A673 (cell line): ENCODE measurements at regions not wholly inside any gene's neighbourhood (a gene's known extent, or its start where the extent isn't known, plus 50 kb on each side); places are given as distances from the start of the nearest gene placed in this dataset.

Experiments
- BruUV-seq: library from RNA; stranded (reverse); fragments of 400-500 nt; replicated peaks from 2 replicates; lab custom pipeline; 2021; lab: Mats Ljungman, UMichigan
- CTCF ChIA-PET: fragments of 300-600 bp; sonication (Branson Sonifier 250); formaldehyde crosslinking; loops from one replicate; lab custom pipeline; 2022; ENCODE audit warnings: antibody characterized with exemption; lab: Charles Lee
- POLR2A ChIA-PET: fragments of 300-600 bp; sonication (Branson Sonifier 250); formaldehyde crosslinking; loops from one replicate; lab custom pipeline; 2022; ENCODE audit warnings: antibody characterized with exemption; ENCODE audit not compliant: low non-redundant PET; lab: Charles Lee
- DNase-seq: peaks from one replicate; pipeline ENCODE4 v3.0.0-alpha.2; 2015; ENCODE audit warnings: low spot score
- H3K27ac ChIP-seq: fragments of 200-600 bp; sonication (generic); 2 replicates; pipeline ENCODE4 v1.5.1; 2016; ENCODE audit warnings: mixed run types, low read depth, mild to moderate bottlenecking, mixed read lengths, antibody characterized with exemption, low read length; ENCODE audit not compliant: poor library complexity, severe bottlenecking
- H3K27me3 ChIP-seq: fragments of 200-600 bp; sonication (generic); replicated peaks from 2 replicates; pipeline ENCODE4 v1.6.1; 2017; ENCODE audit warnings: mixed run types, low read depth, mild to moderate bottlenecking, mixed read lengths, antibody characterized with exemption, low read length; ENCODE audit not compliant: insufficient read depth, poor library complexity
- H3K36me3 ChIP-seq: fragments of 200-600 bp; sonication (generic); 2 replicates; pipeline ENCODE4 v1.6.1; 2016; ENCODE audit warnings: mixed run types, mild to moderate bottlenecking, mixed read lengths, antibody characterized with exemption, low read length; ENCODE audit not compliant: insufficient read depth, poor library complexity, severe bottlenecking
- H3K4me1 ChIP-seq: fragments of 200-600 bp; sonication (generic); 2 replicates; pipeline ENCODE4 v1.6.1; 2017; ENCODE audit warnings: mixed run types, mild to moderate bottlenecking, mixed read lengths, antibody characterized with exemption, low read length; ENCODE audit not compliant: insufficient read depth, poor library complexity, severe bottlenecking
- H3K4me3 ChIP-seq: fragments of 200-600 bp; sonication (generic); 2 replicates; pipeline ENCODE4 v1.5.1; 2016; ENCODE audit warnings: low read depth, mixed run types, mild to moderate bottlenecking, mixed read lengths, low read length; ENCODE audit not compliant: poor library complexity, severe bottlenecking
- H3K9me3 ChIP-seq: fragments of 200-600 bp; sonication (generic); 2 replicates; pipeline ENCODE4 v1.6.1; 2016; ENCODE audit warnings: mixed run types, low read depth, mild to moderate bottlenecking, mixed read lengths, antibody characterized with exemption, low read length; ENCODE audit not compliant: poor library complexity, severe bottlenecking
- EZH2 ChIP-seq: fragments of 200-600 bp; sonication (generic); IDR thresholded peaks from 2 replicates; pipeline ENCODE4 v1.6.1; 2017; ENCODE audit warnings: borderline replicate concordance, low read depth, mild to moderate bottlenecking, mixed read lengths, antibody characterized with exemption, low read length; ENCODE audit not compliant: poor library complexity, severe bottlenecking
- intact Hi-C: fragments of 100-400 bp; cut with micrococcal nuclease; formaldehyde crosslinking; loops from one replicate; pipeline ENCODE4 v1.10.0; 2022; ENCODE audit not compliant: unreplicated experiment
- TF ChIP-seq, protein P1 (sequence below): fragments of 300-800, 200-600 bp; sonication (generic); conservative IDR thresholded peaks from 2 replicates; pipeline ENCODE4 v1.5.1; 2017; ENCODE audit warnings: low read depth, mild to moderate bottlenecking, antibody characterized with exemption, low read length, moderate library complexity, mixed read lengths

DNA sequence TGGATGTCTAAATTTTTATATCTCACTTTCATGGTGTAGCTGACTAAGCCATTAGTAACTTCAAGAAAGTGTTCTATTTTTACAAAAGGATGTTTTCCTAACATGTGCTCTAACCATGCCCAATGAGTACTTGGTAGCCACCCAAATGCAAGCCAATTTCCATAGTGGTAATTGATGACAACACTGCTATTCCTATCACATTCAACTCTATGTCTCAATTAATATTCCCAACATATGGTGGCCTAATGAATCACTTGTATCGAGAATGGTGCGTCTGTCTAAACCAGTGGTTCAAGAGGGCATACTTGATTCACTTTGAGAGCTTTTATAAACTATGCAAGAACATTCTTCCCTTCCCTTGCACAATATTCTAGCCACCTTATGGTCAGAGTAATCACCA lies 112.9 kb upstream of the GPRIN3 start:
- no peak overlapping the region for H3K4me3 ChIP-seq

GRCh38 chr4:89419111-89419695 lies 111.6 kb upstream of the GPRIN3 start:
- Histone ChIP-seq H3K4me3 (no peak overlapping the region), H3K4me1 (no peaks in the 10 kb centered on the region), H3K27ac (no peak overlapping the region), H3K36me3 (no peaks in the 10 kb centered on the region), H3K9me3 (no peaks in the 10 kb centered on the region), H3K27me3 (no peaks in the 10 kb centered on the region)
- no TSS peak for BruUV-seq
- intact Hi-C loops = no loop called here
- ChIA-PET POLR2A (no interaction called here), CTCF (no interaction called here)
- DNase-seq = no peak
- TF ChIP-seq, protein P1, sequence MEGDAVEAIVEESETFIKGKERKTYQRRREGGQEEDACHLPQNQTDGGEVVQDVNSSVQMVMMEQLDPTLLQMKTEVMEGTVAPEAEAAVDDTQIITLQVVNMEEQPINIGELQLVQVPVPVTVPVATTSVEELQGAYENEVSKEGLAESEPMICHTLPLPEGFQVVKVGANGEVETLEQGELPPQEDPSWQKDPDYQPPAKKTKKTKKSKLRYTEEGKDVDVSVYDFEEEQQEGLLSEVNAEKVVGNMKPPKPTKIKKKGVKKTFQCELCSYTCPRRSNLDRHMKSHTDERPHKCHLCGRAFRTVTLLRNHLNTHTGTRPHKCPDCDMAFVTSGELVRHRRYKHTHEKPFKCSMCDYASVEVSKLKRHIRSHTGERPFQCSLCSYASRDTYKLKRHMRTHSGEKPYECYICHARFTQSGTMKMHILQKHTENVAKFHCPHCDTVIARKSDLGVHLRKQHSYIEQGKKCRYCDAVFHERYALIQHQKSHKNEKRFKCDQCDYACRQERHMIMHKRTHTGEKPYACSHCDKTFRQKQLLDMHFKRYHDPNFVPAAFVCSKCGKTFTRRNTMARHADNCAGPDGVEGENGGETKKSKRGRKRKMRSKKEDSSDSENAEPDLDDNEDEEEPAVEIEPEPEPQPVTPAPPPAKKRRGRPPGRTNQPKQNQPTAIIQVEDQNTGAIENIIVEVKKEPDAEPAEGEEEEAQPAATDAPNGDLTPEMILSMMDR = no peak
- TF ChIP-seq EZH2 = no peak

More for the DNA sequence above, 112.9 kb upstream of the GPRIN3 start:
- no peaks in the 10 kb centered on the region for H3K9me3 ChIP-seq
- no peak for DNase-seq
- H3K27ac ChIP-seq = no peak overlapping the region
- POLR2A ChIA-PET = no interaction called here
- no peak for TF ChIP-seq EZH2
- TF ChIP-seq, protein P1 = no peak
- intact Hi-C loops = no loop called here
- H3K36me3 ChIP-seq = no peaks in the 10 kb centered on the region
- no TSS peak for BruUV-seq
- H3K27me3 ChIP-seq = no peaks in the 10 kb centered on the region
- CTCF ChIA-PET = interaction anchor here (0.7 kb wide), 1 partner anchor 1353 kb away, joined by 3 read pairs; no protein-coding TSS in a partner anchor
- H3K4me1 ChIP-seq = no peaks in the 10 kb centered on the region

DNA sequence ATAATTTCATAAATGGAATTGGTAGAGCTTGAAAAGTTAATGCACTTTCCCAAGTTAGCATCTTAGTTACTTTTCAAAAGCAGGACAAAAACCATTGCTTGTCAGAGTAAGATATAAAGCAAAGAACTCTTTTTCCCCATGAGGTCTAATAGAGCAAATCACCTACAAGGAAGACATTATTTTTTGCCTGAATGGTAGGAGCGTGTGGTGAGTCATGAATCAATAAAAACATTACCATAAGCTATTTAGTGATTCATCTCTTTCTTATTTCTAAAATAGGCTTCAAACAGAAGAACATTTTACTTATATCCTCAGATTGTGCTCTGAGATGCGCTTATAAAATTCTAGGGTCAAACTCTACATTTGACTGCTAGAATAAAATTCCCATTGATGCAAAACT lies 109.4 kb upstream of the GPRIN3 start:
- no TSS peak for BruUV-seq
- TF ChIP-seq, protein P1 = no peak
- no peak for TF ChIP-seq EZH2
- Histone ChIP-seq H3K9me3 (no peaks in the 10 kb centered on the region), H3K36me3 (no peaks in the 10 kb centered on the region), H3K27ac (no peak overlapping the region), H3K4me3 (no peak overlapping the region), H3K4me1 (no peaks in the 10 kb centered on the region), H3K27me3 (no peaks in the 10 kb centered on the region)
- no peak for DNase-seq
- CTCF ChIA-PET = no interaction called here
- intact Hi-C loops = no loop called here
- POLR2A ChIA-PET = no interaction called here
